ENCODE measurements at regions not wholly inside any gene's neighbourhood (a gene's known extent, or its start where the extent isn't known, plus 50 kb on each side); places are given as distances from the start of the nearest gene placed in this dataset.
"Not testable (repeated sequence)": the region's sequence is repeated elsewhere in the genome, so short reads cannot be mapped to it uniquely, and the experiment has no call there.

GRCh38 chr15:24835301-24835700, 119.5 kb upstream of the SNRPN start:
- no peak for DNase-seq (ENCODE audit: low read depth)

DNA sequence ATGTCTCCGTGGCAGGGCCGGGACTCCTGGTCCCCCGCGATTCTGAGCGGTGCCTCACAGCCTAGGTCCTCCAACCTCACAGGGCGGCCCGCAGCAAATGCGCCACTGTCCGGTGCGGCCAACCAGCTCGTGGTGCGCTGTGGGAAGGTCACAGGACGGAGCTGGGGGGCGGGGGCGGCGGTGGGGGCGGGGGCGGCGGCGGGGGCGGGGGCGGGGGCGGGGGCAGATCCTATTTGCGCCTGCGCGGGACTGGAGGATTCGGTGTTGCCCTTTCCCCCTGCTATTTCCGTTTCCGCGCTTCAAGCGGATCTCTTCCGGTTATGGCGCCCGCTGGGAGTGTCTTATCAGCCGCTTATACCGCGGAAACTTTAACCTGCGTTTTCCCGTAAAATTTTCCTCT, 106.7 kb upstream of the SNRPN start:
- no peak for DNase-seq (ENCODE audit: low read depth)

GRCh38 chr15:24856397-24857390, 98.1 kb upstream of the SNRPN start:
- no peak for DNase-seq (ENCODE audit: low read depth)

DNA sequence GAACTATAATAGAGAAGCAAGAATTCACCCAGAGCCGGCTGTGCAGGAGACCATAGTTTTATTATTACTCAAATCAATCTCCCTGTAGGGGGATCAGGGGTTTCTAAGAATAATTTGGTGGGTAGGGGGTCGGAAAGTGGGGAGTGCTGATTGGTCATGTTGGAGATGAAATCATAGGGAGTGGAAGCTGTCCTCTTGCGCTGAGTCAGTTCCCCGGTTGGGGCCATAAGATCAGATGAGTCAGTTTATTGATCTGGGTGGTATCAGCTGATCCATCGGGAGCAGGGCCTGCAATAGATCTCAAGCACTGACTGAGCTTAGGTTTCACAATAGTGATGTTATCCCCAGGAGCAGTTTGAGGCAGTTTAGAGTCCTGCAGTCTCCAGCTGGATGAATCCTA, 97.0 kb upstream of the SNRPN start:
- no peak for DNase-seq (ENCODE audit: low read depth)

GRCh38 chr15:24858183-24858582, 96.6 kb upstream of the SNRPN start:
- DNase-seq (ENCODE audit: low read depth) = not testable (repeated sequence)

DNA sequence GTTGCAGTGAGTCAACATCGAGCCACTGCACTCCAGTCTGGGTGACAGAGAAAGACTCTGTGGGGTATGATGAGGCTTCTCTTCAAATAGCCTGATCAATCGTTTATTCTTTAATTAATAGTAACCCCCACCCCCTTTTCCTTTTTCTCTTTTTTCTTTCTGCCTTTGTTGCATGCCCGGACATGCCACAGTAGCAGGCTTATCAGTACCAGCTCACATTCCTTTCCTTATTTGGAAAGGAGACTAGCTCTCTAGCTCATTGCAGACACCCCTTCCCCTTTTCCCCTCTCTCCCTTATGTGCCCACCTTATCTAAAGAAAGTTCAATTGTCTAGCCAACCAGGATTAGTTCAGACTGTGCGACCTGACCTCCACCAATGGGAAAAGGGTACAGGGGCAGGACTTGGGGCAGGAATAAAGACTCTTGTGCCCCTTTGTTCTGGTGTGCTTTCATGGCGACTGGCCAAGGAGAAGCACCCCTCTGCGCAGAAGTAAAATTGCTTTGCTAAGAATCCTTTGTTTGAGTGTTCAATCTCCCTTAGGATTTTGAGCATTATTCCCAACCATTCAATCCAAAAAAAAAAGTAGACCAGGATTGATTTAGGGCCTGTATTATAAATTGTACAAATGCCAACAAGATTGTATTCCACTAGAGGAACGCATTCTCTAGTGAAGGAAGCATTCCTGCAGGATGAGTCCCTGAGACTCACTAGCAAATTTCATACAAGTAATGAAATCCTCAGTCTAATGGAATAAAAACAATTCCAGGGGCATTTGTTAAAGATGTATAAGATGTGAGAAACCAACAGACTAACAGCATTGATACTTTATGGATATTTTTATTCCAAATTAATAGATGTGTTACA, 95.8 kb upstream of the SNRPN start:
- DNase-seq (ENCODE audit: low read depth) = no peak

GRCh38 chr15:24861014-24861690, 93.6 kb upstream of the SNRPN start:
- DNase-seq (ENCODE audit: low read depth) = no peak

DNA sequence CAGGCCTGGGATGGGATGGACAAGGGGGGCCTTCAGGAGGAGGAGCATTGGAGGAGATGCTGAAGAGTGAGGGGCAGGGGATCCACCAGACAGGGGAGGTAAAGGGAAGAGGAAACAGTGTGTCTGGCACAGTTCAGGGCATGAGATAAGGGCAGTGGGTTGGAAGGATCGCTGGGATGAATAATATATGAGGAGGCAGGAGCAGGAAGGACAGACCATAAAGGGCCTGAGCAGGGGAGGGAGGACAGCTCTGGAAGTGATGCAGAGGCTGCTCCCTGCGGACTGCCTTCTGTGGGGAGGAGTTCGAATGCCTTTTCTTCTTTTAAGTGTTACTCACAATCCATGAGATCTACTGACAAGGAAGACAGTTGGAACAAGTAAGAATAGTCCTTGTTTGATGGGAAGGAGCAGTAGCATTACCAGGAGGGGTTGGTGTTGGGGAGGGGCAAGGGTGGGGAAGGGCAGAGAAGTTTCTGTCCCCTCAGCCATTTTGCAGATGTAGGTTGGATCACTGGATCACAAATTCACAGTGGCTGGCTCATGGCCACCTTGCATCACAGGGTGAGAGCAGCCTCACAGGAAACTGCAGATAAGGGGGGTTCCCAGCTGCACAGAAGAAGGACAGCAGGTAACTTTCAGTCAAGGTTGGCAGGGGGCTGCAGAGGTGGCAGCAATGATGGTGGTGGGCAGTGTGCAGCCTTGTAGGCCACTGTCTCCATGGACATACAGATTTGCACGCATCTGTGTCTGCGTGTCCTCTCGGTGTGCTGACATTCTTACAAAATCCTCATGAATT, 91.9 kb upstream of the SNRPN start:
- DNase-seq (ENCODE audit: low read depth) = no peak

GRCh38 chr15:24865303-24865702, 89.5 kb upstream of the SNRPN start:
- DNase-seq (ENCODE audit: low read depth) = no peak

GRCh38 chr15:24877174-24877573, 77.6 kb upstream of the SNRPN start:
- no peak for DNase-seq (ENCODE audit: low read depth)

GRCh38 chr15:24878153-24878552, 76.6 kb upstream of the SNRPN start:
- no peak for DNase-seq (ENCODE audit: low read depth)

DNA sequence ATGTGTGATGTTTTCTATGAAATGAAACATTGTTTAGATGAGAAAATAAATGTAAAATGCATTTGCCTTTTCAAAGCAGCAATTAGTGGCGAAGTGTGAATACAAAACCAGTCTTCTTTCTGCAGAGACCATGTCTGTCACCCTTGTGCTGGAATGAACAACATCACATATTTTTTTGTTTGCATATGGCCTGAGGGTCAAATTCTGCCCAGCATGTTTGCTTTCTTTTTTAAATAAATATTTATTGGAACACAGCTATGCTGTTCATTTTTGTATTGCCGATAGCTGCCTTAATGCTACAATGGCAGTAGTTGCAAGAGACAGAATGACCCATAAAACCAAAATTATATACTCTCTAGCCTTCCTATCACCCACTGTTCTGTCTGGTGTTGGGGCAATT, 75.3 kb upstream of the SNRPN start:
- DNase-seq (ENCODE audit: low read depth) = no peak

- no peak for DNase-seq (ENCODE audit: low read depth)
Observed at GRCh38 chr15:24880663-24881062, 74.1 kb upstream of the SNRPN start.

DNA sequence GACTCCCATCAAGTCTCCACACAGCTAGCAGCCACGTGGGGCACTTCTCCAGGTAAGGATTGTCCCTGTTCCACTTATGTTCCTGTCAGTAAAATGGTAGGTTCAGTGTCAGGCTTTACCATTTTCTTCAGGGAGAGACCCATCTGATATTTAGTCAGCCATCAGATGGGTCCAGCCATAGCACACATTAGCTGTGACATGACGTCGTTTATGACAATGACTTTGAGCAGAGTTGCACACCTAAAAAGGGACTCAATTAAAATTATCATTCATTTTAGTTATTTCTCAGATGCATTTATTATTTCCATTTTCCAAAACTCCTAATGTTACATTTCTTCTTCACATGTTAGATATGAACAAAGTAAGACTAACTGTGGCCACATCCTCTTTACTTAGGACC, 68.2 kb upstream of the SNRPN start:
- no peak for DNase-seq (ENCODE audit: low read depth)

DNA sequence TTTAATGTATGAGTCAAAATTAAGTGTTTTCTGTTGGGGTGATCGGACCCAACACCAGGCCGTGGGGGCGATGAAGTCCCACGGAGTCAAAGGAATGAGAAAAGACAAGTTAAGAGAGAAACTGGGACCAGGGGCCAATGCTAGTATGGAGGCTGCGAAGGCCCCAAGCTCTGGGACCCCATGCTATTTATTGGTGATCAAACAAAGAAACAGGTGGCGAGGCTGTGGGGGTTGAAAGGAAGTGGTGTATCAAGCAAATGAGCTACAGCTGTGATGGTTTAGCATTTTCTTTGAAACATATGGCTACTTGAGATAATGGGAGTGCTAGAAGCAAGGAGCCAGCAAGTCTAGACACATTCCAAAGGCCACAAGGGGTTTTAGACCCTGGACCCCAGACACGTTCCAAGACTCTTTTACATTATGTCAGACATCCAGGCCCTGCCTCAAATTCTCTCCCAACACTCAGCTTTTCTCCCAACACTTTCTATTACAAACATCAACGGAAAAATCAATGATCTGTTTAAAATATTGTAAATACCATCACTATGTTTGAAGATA, 56.0 kb upstream of the SNRPN start:
- no peak for DNase-seq (ENCODE audit: low read depth)

DNA sequence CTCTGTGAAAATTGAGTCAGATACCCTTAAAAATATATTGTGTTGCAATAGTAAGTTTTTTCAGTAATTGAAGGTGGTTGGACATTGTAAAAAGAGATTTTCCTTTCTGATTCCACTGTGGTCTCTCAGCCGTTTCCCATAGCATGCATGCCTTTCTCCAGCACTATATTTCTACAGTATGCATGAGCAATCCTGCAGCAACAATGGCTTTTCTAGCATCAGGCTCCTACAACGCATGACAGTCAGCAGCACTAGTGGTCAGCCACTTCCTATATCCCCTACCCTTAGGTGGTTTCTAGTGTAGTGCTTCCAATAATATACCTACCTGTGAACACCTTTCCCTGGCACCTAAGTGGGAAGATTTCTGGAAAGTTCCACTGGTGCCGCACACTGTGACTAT, 55.4 kb upstream of the SNRPN start:
- no peak for DNase-seq (ENCODE audit: low read depth)

DNA sequence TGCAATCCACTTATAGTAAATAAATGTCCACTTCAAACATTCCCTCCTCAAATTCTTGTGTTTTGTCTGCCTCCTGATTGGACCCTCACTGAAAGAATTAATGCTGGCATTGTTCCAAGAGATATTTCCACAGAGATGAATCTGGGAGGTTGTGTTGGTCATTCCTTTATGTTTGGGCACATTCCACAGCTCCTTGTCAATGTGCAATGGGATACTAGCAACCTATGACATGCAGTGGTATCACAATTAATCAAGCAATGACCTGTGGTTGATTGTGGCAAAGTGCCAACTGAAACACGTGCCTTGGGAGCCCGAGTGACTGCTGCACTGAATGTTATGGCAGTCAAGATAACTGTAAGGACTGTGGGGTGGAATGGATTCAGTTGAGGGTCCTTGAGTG, 55.0 kb upstream of the SNRPN start:
- no peak for DNase-seq (ENCODE audit: low read depth)

- DNase-seq (ENCODE audit: low read depth) = no peak
Observed at GRCh38 chr15:24901409-24901808, 53.4 kb upstream of the SNRPN start.

Data from ELR (cell line).